SU-DHL-6 (cell line): ENCODE measurements at regions not wholly inside any gene's neighbourhood (a gene's known extent, or its start where the extent isn't known, plus 50 kb on each side); places are given as distances from the start of the nearest gene placed in this dataset.

ENCODE experiments used
- H2AFZ ChIP-seq: fragments of 200-600 bp; sonication (generic); 2 replicates; pipeline ENCODE4 v1.6.1; 2014; ENCODE audit warnings: low read depth, mild to moderate bottlenecking, moderate library complexity, mixed read lengths, antibody characterized with exemption, low read length; ENCODE audit not compliant: severe bottlenecking
- H3F3A ChIP-seq: fragments of 200-600 bp; shearing (Covaris generic); 2 replicates; pipeline ENCODE4 v1.6.0; 2016; ENCODE audit warnings: antibody characterized with exemption, mild to moderate bottlenecking; ENCODE audit not compliant: insufficient read depth
- H3K27ac ChIP-seq: fragments of 200-600 bp; sonication (generic); 2 replicates; pipeline ENCODE4 v1.5.1; 2016; ENCODE audit warnings: low read depth, mild to moderate bottlenecking, low read length, moderate library complexity, mixed read lengths
- H3K27me3 ChIP-seq: fragments of 200-600 bp; sonication (generic), shearing (Covaris generic); 2 replicates; pipeline ENCODE4 v1.6.0; 2014; ENCODE audit warnings: mild to moderate bottlenecking, low read length
- H3K36me3 ChIP-seq: fragments of 200-600 bp; sonication (generic); 2 replicates; pipeline ENCODE4 v1.6.1; 2014; ENCODE audit warnings: mild to moderate bottlenecking, low read length, mixed read lengths
- H3K4me2 ChIP-seq: fragments of 300-600, 200-600 bp; shearing (Covaris generic), sonication (generic); 2 replicates; pipeline ENCODE4 v1.6.0; 2014; ENCODE audit warnings: low read length, low read depth, mild to moderate bottlenecking; ENCODE audit not compliant: poor library complexity, severe bottlenecking
- H3K4me3 ChIP-seq: fragments of 200-600 bp; sonication (generic); 2 replicates; pipeline ENCODE4 v1.5.1; 2014; ENCODE audit warnings: antibody characterized with exemption, low read length, mild to moderate bottlenecking, mixed read lengths; ENCODE audit not compliant: insufficient read depth, poor library complexity, severe bottlenecking
- H3K79me2 ChIP-seq: fragments of 200-600 bp; sonication (generic); 2 replicates; pipeline ENCODE4 v1.6.1; 2014; ENCODE audit warnings: mild to moderate bottlenecking, low read length, moderate library complexity; ENCODE audit not compliant: insufficient read depth
- H3K9ac ChIP-seq: fragments of 200-600 bp; sonication (generic); 2 replicates; pipeline ENCODE4 v1.7.0; 2014; ENCODE audit warnings: mild to moderate bottlenecking, low read length
- H3K9me2 ChIP-seq: fragments of 200-600 bp; sonication (generic); replicated peaks from 2 replicates; pipeline ENCODE4 v1.6.1; 2014; ENCODE audit warnings: low read length; ENCODE audit not compliant: insufficient read depth
- H3K9me3 ChIP-seq: fragments of 200-600 bp; sonication (generic); 2 replicates; pipeline ENCODE4 v1.6.1; 2014; ENCODE audit warnings: low read length, mixed read lengths; ENCODE audit not compliant: insufficient read depth
- H4K20me1 ChIP-seq: fragments of 200-600 bp; sonication (generic); 2 replicates; pipeline ENCODE4 v1.6.1; 2014; ENCODE audit warnings: low read depth, mild to moderate bottlenecking, antibody characterized with exemption, low read length, moderate library complexity, mixed read lengths
- CTCF ChIP-seq: fragments of 200-600 bp; sonication (generic); IDR thresholded peaks from one replicate; pipeline ENCODE4 v1.5.1; 2017; ENCODE audit warnings: antibody characterized with exemption, mild to moderate bottlenecking, low read length, moderate library complexity; ENCODE audit not compliant: insufficient read depth, poor library complexity, severe bottlenecking
- EZH2phosphoT487 ChIP-seq: fragments of 200-600 bp; sonication (generic), shearing (Covaris generic); conservative IDR thresholded peaks from 2 replicates; pipeline ENCODE4 v1.6.1; 2018; ENCODE audit warnings: mild to moderate bottlenecking, antibody characterized with exemption, low read length, moderate library complexity, mixed read lengths

GRCh38 chr5:175286981-175287380 is 157.0 kb downstream of the DRD1 start:
- H3K4me2 ChIP-seq = no peak overlapping the region

GRCh38 chr5:175285261-175285660 is 158.7 kb downstream of the DRD1 start:
- H3K27ac ChIP-seq = no peak overlapping the region
- no peak overlapping the region for H2AFZ ChIP-seq
- no peak overlapping the region for H3K4me3 ChIP-seq
- no peaks in the 10 kb centered on the region for H3K27me3 ChIP-seq
- H3K9me3 ChIP-seq = no peaks in the 10 kb centered on the region
- no peaks in the 10 kb centered on the region for H3K36me3 ChIP-seq
- H3K9ac ChIP-seq = no peak overlapping the region
- no peak overlapping the region for H3K4me2 ChIP-seq
- TF ChIP-seq EZH2phosphoT487 (no peak), CTCF (no peak)
- no peaks in the 10 kb centered on the region for H3K79me2 ChIP-seq
- H4K20me1 ChIP-seq = no peaks in the 10 kb centered on the region
- H3F3A ChIP-seq = no peaks in the 10 kb centered on the region
- H3K9me2 ChIP-seq = no peaks in the 10 kb centered on the region

More at GRCh38 chr5:175286981-175287380, 157.0 kb downstream of the DRD1 start:
- no peaks in the 10 kb centered on the region for H4K20me1 ChIP-seq
- H3K27ac ChIP-seq = no peak overlapping the region
- H3K36me3 ChIP-seq = no peaks in the 10 kb centered on the region
- H3F3A ChIP-seq = no peaks in the 10 kb centered on the region
- TF ChIP-seq EZH2phosphoT487 (no peak), CTCF (no peak)
- H3K79me2 ChIP-seq = no peaks in the 10 kb centered on the region
- H3K9ac ChIP-seq = no peak overlapping the region
- H3K4me3 ChIP-seq = no peak overlapping the region
- no peaks in the 10 kb centered on the region for H3K9me3 ChIP-seq
- H2AFZ ChIP-seq = no peak overlapping the region
- H3K9me2 ChIP-seq = no peaks in the 10 kb centered on the region
- no peaks in the 10 kb centered on the region for H3K27me3 ChIP-seq

- H3K4me2 ChIP-seq = no peak overlapping the region
- TF ChIP-seq EZH2phosphoT487 = no peak
- TF ChIP-seq CTCF = no peak
- no peak overlapping the region for H3K4me3 ChIP-seq
- H3K9me3 ChIP-seq = no peaks in the 10 kb centered on the region
- H3K9ac ChIP-seq = no peak overlapping the region
- H4K20me1 ChIP-seq = no peaks in the 10 kb centered on the region
- no peaks in the 10 kb centered on the region for H3K27me3 ChIP-seq
- H3K9me2 ChIP-seq = no peaks in the 10 kb centered on the region
- no peaks in the 10 kb centered on the region for H3K36me3 ChIP-seq
- H3K79me2 ChIP-seq = no peaks in the 10 kb centered on the region
- H3F3A ChIP-seq = no peaks in the 10 kb centered on the region
- no peak overlapping the region for H2AFZ ChIP-seq
- H3K27ac ChIP-seq = no peak overlapping the region
These were observed 159.2 kb downstream of the DRD1 start for GRCh38 chr5:175284806-175285205.
